Activated T-helper 2 cell treated with anti-CD3 and anti-CD28 coated beads, Interferon-gamma antibody, Interleukin-2, Interleukin-4, amounts not matched to agents 10 μg/mL and 5 μg/mL and 100 μg/mL, durations not matched to agents 14 hours and 24 hours and 36 hours (primary cell): ENCODE measurements at regions not wholly inside any gene's neighbourhood (a gene's known extent, or its start where the extent isn't known, plus 50 kb on each side); places are given as distances from the start of the nearest gene placed in this dataset.

Source experiments
- DNase-seq: peaks from one replicate; pipeline ENCODE4 v3.0.0; 2021; ENCODE audit warnings: low spot score
- H3K27ac Mint-ChIP-seq: one replicate; pipeline ENCODE4 v1.8.0; 2021; ENCODE audit warnings: mixed read lengths
- H3K27me3 Mint-ChIP-seq: one replicate; pipeline ENCODE4 v1.8.0; 2021; ENCODE audit warnings: low read depth, mixed read lengths
- H3K36me3 Mint-ChIP-seq: one replicate; pipeline ENCODE4 v1.8.0; 2021; ENCODE audit warnings: low read depth, mixed read lengths
- H3K4me1 Mint-ChIP-seq: one replicate; pipeline ENCODE4 v1.8.0; 2021; ENCODE audit warnings: low read depth, mixed read lengths
- H3K4me3 Mint-ChIP-seq: one replicate; pipeline ENCODE4 v1.8.0; 2021; ENCODE audit warnings: low read depth, mild to moderate bottlenecking, moderate library complexity, mixed read lengths
- H3K9me3 Mint-ChIP-seq: one replicate; pipeline ENCODE4 v1.8.0; 2021; ENCODE audit warnings: mixed read lengths
- intact Hi-C: fragments of 100-400 bp; cut with micrococcal nuclease; formaldehyde crosslinking; loops from one replicate; pipeline ENCODE4 v1.15.1; 2023

DNA sequence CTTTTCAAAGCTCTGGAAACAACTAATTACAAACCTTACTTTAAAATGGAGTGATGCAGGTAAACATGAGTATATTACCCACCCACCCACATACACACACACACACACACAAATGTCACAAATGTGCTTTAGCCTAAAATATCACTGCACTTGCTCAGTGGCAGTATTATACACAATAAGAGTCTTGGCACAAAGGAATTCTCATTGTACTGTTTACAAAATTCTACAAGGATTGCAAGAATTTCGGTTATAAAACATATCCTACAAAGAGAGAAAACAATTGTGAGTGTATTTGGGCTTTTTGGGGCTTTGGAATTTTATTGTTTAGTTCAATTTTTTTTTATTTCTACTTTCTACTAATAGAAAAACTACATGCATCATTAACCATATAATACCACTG lies 113.2 kb upstream of the BEND6 start:
- Mint-ChIP-seq H3K27me3 (peaks cover 76% of the 10 kb centered on the region), H3K36me3 (no peaks in the 10 kb centered on the region), H3K27ac (no peak overlapping the region), H3K4me1 (peaks cover 4% of the 10 kb centered on the region), H3K4me3 (no peak overlapping the region), H3K9me3 (no peaks in the 10 kb centered on the region)
- intact Hi-C loops = no loop called here
- no peak for DNase-seq

DNA sequence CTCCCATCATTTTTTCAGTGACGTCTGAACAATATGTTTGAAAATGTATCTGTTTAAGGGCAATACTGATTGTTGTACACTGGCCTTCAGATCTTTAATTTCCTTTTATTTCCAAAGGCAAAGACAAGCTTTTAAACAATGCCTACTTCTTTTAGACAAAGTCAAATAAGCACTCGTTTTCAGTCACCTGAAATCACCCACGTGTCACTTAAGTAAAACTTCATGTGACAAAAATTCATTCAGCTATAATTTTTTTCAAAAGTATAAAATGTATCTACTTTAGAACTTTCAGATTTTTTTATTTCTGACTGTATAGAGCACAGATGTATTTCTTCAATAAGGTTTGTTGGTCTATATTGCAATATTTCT lies 113.5 kb upstream of the BEND6 start:
- no peaks in the 10 kb centered on the region for H3K9me3 Mint-ChIP-seq
- peaks cover 72% of the 10 kb centered on the region for H3K27me3 Mint-ChIP-seq
- DNase-seq = no peak
- peaks cover 4% of the 10 kb centered on the region for H3K4me1 Mint-ChIP-seq
- H3K27ac Mint-ChIP-seq = no peak overlapping the region
- intact Hi-C loops = no loop called here
- no peaks in the 10 kb centered on the region for H3K36me3 Mint-ChIP-seq
- H3K4me3 Mint-ChIP-seq = no peak overlapping the region

DNA sequence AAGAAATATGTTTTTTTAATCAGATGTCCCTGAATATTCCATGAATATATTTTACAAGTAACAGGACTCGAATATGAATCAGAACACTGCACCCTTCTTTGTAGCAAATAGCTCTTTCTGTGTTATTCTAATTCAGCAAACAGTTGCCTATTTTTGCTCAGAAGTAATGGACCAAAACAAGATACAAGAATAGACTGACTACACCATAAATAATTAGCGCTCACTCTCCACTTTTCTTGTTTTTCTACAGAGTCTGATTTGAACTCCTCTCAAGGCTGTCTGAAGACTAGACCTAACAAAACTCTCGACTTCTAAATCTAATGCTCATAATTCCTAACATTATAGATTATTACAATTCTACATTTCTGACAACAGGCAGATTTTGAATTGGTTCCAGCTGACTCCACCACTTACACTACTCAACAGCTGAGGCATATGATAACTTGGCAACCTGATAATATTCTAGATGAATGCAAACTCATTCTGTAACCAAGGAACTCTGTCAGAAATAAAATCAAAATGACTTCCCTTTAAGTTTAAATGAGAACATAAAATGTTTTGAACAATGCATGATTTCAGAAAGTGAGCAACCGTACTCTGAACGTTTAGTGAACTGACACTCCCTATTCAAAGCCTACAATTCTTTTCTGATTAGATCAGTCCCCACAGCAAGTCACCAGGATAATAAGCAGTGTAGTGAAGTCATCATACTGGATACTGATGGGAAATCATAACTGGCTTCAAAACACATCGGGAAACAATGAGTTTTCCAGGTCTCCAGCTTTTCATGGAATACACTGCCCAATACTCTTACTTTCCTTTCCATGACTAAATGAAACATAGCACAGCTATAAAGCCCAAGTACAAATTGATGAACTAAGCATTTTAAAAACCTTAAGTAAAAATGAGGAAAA lies 114.2 kb upstream of the BEND6 start:
- intact Hi-C loops = no loop called here
- H3K9me3 Mint-ChIP-seq = no peaks in the 10 kb centered on the region
- DNase-seq = no peak
- H3K27ac Mint-ChIP-seq = no peak overlapping the region
- H3K36me3 Mint-ChIP-seq = no peaks in the 10 kb centered on the region
- no peak overlapping the region for H3K4me3 Mint-ChIP-seq
- H3K4me1 Mint-ChIP-seq = peaks cover 4% of the 10 kb centered on the region
- H3K27me3 Mint-ChIP-seq = peaks cover 66% of the 10 kb centered on the region

DNA sequence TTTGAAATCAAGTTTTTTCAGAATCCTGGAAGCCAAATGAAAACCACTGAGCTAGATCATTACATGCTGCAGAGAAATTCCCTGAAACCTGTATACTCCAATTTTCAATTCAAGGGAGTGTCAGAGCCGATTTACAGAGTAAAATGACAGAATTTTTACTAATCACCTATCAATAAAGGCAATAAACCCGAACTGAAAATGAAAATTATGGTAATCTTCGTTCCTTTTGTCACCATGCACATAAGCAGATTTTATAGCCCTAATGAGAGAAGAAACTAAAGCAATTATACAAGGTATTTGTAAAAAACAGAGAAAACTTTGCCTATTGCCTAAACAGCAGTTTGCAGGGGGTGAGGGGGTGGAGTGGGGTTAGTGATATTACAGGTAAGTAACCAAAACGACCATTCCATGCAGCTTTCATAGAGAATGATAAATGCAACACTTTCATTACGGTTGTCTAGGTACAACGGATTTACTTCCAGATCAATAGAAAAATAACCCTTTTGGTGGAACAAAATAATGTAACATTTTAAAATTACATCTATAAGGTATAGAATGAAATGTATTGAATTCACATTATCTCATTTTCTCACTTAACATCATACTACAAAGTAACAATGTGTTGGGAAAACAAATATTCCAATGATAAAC lies 115.2 kb upstream of the BEND6 start:
- intact Hi-C loops = no loop called here
- peaks cover 4% of the 10 kb centered on the region for H3K4me1 Mint-ChIP-seq
- H3K9me3 Mint-ChIP-seq = no peaks in the 10 kb centered on the region
- H3K27me3 Mint-ChIP-seq = peaks cover 58% of the 10 kb centered on the region
- no peak for DNase-seq
- H3K27ac Mint-ChIP-seq = no peak overlapping the region
- no peaks in the 10 kb centered on the region for H3K36me3 Mint-ChIP-seq
- H3K4me3 Mint-ChIP-seq = no peak overlapping the region

DNA sequence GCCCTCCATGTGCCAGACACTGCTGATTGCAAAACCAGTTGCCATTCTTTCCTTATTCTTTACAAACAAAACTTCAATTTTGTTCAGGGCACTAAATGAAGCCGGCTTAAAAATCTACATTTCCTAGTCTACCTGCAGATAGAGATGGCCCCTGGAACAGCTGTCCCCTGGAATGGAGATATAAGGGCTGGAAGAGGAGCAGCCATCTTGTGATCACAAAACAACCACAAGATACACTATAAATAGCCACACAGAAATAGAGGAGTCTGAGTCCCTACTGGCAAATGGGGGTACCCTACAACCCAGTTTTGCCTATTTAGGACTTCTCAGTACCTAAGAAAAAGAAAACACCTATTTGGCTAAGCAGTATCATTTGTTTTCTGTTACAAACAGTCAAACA lies 115.9 kb upstream of the BEND6 start:
- no peak overlapping the region for H3K4me3 Mint-ChIP-seq
- intact Hi-C loops = no loop called here
- no peak overlapping the region for H3K27ac Mint-ChIP-seq
- no peak for DNase-seq
- H3K9me3 Mint-ChIP-seq = no peaks in the 10 kb centered on the region
- H3K27me3 Mint-ChIP-seq = peaks cover 53% of the 10 kb centered on the region
- peaks cover 4% of the 10 kb centered on the region for H3K4me1 Mint-ChIP-seq
- no peaks in the 10 kb centered on the region for H3K36me3 Mint-ChIP-seq

DNA sequence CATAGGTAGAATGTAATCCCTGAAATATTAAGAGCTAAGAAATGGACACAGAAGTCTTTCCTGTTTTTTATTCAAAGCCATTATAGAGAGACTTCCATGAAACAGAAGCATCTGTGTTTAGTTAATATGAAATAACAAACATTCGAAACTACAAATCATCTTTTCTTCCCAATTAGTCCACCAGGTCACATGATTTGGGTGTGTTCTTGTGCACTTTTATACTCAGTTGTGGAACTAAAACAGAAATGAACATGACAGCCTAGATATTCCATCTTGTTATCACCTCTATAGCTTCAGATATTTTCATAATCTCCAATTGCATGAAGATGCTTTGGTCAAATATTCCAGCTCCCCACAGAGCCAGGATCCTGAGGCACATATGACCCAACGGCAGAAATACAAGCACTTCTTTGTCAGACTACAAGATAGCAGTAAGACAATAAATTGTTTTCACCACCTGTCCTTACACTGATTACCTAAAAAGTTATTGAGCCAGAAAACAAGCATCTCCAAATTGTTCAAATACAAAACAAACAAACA lies 116.8 kb upstream of the BEND6 start:
- Mint-ChIP-seq H3K27ac (no peak overlapping the region), H3K36me3 (no peaks in the 10 kb centered on the region), H3K4me1 (peaks cover 4% of the 10 kb centered on the region), H3K4me3 (no peak overlapping the region), H3K27me3 (peaks cover 51% of the 10 kb centered on the region), H3K9me3 (no peaks in the 10 kb centered on the region)
- intact Hi-C loops = no loop called here
- DNase-seq = no peak

DNA sequence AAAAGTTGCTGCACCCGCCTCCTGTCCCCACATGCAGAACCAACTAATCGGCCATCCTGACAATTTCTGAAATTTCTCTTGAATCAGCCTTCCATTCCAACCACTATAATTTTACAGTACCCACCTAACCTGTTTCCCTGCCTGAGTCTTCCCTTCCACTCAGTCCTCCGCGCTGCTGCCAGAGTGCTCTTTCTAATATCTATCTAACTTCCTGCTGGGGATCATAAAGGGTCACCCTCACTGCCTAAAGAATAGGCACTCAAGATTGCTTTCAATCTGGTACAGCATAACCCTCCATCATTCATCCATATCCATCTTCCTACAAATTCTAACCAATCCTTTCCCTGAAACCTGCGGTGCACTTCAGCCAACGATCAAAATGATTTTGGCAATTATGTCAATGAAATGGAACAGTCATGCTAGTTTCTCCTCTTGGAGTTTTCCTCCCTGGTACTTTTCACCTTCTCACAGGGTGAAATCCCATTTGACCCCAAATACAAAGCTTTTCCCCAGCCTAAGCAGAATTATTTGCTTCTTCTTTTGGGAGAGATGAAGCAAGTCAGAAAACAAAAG lies 117.5 kb upstream of the BEND6 start:
- no peak overlapping the region for H3K4me3 Mint-ChIP-seq
- intact Hi-C loops = no loop called here
- peaks cover 45% of the 10 kb centered on the region for H3K27me3 Mint-ChIP-seq
- H3K9me3 Mint-ChIP-seq = no peaks in the 10 kb centered on the region
- DNase-seq = no peak
- H3K36me3 Mint-ChIP-seq = no peaks in the 10 kb centered on the region
- H3K4me1 Mint-ChIP-seq = no peaks in the 10 kb centered on the region
- H3K27ac Mint-ChIP-seq = no peak overlapping the region

DNA sequence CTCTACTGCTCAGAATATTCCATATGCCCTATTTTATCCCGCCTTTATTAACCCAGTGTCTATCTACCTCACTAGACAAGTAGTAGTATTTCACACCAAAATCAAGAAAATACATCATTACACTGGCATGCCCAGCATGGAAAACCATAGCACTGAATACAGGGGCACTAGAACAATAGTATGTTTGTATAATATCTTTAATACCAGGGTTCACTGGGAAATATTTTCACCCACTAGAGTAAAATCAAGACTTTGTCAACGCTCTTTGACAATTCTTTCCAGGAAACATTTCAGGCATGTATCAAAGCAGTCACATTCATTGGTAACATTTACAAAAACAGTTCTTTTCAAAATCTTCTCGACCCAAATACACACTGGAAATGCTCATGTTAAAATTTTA lies 119.3 kb upstream of the BEND6 start:
- no peak overlapping the region for H3K4me3 Mint-ChIP-seq
- peaks cover 35% of the 10 kb centered on the region for H3K27me3 Mint-ChIP-seq
- H3K36me3 Mint-ChIP-seq = no peaks in the 10 kb centered on the region
- H3K9me3 Mint-ChIP-seq = no peaks in the 10 kb centered on the region
- intact Hi-C loops = no loop called here
- DNase-seq = no peak
- no peak overlapping the region for H3K27ac Mint-ChIP-seq
- H3K4me1 Mint-ChIP-seq = no peaks in the 10 kb centered on the region

DNA sequence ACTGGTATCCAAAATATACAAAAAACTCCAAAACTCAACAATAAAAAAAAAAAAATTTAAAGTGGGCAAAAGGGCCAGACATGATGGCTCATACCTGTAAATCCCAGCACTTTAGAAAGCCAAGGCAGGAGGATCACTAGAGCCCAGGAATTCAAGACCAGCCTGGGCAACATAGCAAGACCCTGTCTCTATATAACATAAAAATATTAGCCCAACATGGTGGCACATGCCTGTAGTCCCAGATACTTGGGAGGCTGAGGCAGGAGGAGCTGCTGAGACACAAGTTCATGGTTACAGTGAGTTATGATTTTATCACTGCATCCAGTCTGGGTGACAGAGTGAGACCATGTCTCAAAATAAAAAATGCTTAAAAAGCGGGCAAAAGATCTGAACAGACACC lies 121.0 kb upstream of the BEND6 start:
- Mint-ChIP-seq H3K36me3 (no peaks in the 10 kb centered on the region), H3K27ac (no peak overlapping the region), H3K4me3 (no peak overlapping the region), H3K27me3 (peaks cover 26% of the 10 kb centered on the region), H3K9me3 (no peaks in the 10 kb centered on the region), H3K4me1 (no peaks in the 10 kb centered on the region)
- intact Hi-C loops = no loop called here
- no peak for DNase-seq

DNA sequence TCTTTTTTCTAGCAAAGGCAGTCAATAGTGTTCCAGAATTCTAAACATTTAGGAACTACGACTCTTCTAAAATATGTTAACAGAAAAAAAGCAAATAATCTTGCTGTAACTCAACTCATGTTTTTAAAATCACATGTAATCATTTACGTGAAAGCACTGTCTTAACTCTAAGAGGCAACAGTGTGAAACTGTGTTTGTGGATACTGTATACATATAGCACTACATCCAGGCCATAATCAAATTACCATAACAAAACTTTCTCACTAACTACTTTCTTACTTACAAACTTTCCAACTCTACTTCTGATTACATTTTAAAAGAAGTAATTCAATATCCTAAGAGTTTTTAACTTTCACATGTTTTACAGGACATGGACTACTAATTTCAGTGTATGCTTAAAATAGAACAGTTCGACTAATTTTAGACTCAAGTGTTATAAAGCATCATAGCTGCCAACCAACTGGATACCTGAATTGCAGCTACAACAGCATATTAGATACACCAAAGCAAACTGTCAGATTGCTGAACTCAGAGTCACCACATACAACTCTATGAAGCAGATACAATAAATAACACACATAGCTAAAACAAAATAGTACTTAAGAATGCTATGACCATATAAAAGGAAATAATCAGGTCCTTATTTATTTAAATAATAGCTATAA lies 121.6 kb upstream of the BEND6 start:
- H3K4me3 Mint-ChIP-seq = no peak overlapping the region
- H3K4me1 Mint-ChIP-seq = no peaks in the 10 kb centered on the region
- DNase-seq = no peak
- intact Hi-C loops = no loop called here
- H3K36me3 Mint-ChIP-seq = no peaks in the 10 kb centered on the region
- H3K27ac Mint-ChIP-seq = no peak overlapping the region
- no peaks in the 10 kb centered on the region for H3K9me3 Mint-ChIP-seq
- H3K27me3 Mint-ChIP-seq = peaks cover 25% of the 10 kb centered on the region

DNA sequence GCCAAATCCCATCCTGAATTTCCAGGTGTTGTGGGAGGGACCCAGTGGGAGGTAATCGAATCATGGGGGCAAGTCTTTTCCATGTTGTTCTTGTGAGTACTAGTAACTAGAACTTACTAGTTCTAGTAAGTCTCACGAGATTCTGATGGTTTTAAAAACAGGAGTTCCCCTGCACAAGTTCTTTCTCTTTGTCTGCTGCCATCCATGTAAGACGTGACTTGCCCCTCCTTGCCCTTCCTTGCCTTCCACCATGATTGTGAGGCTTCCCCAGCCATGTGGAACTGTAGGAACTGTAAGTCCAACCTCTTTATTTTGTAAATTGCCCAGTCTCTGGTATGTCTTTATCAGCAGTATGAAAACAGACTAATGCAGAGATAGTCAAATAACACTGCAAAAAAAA lies 122.7 kb upstream of the BEND6 start:
- Mint-ChIP-seq H3K36me3 (no peaks in the 10 kb centered on the region), H3K4me3 (no peak overlapping the region), H3K27me3 (peaks cover 18% of the 10 kb centered on the region), H3K27ac (no peak overlapping the region), H3K4me1 (no peaks in the 10 kb centered on the region), H3K9me3 (no peaks in the 10 kb centered on the region)
- DNase-seq = no peak
- intact Hi-C loops = no loop called here

DNA sequence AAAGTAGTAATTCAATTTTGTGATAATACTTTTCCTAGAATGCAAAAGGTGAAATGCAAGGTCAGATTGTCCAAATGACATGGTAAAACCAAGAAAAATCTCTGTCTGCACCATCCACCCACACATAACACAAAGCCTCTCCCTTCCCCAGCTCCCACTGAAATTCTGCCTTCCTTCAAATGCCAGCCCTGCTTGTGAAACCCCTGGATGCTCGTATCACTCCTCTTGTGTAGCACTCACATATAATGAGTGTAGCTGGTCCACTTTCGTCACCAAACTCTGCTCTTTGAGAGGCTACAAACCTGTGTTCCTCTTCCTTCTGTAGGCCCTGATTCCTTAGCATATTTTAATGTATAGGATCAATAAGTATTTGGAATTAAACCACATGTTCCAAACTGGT lies 123.6 kb upstream of the BEND6 start:
- H3K9me3 Mint-ChIP-seq = no peaks in the 10 kb centered on the region
- H3K36me3 Mint-ChIP-seq = no peaks in the 10 kb centered on the region
- peaks cover 17% of the 10 kb centered on the region for H3K27me3 Mint-ChIP-seq
- H3K27ac Mint-ChIP-seq = no peak overlapping the region
- DNase-seq = no peak
- intact Hi-C loops = no loop called here
- no peaks in the 10 kb centered on the region for H3K4me1 Mint-ChIP-seq
- H3K4me3 Mint-ChIP-seq = no peak overlapping the region
